ENCODE measurements at regions not wholly inside any gene's neighbourhood (a gene's known extent, or its start where the extent isn't known, plus 50 kb on each side); places are given as distances from the start of the nearest gene placed in this dataset.

DNA sequence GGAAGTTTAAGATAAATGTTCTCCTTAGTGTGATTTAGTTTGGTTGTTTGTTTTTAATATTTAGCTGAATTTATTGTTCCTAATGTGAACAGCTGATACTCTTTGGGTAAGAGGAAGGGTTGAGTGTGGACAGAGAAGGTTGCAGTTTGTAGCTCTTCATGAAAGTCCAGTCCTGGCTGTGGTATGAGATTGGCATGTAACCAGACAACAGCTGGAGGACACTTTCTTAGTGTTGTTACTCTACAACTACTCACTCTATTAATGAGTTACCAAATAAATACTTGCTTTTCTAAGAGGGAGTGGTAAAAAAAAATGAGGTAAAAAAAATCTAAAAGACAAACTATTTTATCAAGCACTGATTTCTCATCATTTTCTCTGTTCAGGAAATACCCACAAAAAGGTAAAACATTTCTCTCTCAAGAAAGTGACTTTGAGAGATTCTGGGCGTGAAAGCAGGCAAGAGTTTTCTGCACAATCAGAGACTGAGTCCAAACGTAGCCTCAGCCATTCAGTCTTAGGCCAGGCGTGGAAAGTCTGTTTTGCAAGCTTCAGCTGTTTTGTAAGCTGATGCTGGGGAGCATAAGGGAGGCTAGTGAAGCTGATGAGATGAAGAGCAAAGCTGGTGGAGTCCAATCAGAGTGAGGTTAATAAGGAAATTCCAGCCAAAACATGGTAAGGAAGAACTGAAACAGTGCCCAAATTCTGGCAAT, 138.5 kb upstream of the ARPP21 start:
- Mint-ChIP-seq H3K4me1 (ENCODE audit: insufficient read depth, unreplicated experiment) (no peaks in the 10 kb centered on the region), H3K9me3 (ENCODE audit: unreplicated experiment) (no peaks in the 10 kb centered on the region), H3K36me3 (ENCODE audit: insufficient read depth, unreplicated experiment) (no peaks in the 10 kb centered on the region), H3K27me3 (ENCODE audit: insufficient read depth, unreplicated experiment) (peaks cover 46% of the 10 kb centered on the region), H3K4me3 (ENCODE audit: unreplicated experiment) (no peak overlapping the region), H3K27ac (ENCODE audit: low read depth, unreplicated experiment) (no peak overlapping the region)
- TF ChIP-seq, protein P1, sequence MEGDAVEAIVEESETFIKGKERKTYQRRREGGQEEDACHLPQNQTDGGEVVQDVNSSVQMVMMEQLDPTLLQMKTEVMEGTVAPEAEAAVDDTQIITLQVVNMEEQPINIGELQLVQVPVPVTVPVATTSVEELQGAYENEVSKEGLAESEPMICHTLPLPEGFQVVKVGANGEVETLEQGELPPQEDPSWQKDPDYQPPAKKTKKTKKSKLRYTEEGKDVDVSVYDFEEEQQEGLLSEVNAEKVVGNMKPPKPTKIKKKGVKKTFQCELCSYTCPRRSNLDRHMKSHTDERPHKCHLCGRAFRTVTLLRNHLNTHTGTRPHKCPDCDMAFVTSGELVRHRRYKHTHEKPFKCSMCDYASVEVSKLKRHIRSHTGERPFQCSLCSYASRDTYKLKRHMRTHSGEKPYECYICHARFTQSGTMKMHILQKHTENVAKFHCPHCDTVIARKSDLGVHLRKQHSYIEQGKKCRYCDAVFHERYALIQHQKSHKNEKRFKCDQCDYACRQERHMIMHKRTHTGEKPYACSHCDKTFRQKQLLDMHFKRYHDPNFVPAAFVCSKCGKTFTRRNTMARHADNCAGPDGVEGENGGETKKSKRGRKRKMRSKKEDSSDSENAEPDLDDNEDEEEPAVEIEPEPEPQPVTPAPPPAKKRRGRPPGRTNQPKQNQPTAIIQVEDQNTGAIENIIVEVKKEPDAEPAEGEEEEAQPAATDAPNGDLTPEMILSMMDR (IDR thresholded peaks at IDR 0.05; ENCODE audit: unreplicated experiment), result no peak
- intact Hi-C loops (cut with micrococcal nuclease), result no loop called here
- ChIA-PET POLR2A (no interaction called here), CTCF (no interaction called here)
- no TSS peak for BruUV-seq (replicated peaks)
- no peak for DNase-seq (ENCODE audit: unreplicated experiment)

DNA sequence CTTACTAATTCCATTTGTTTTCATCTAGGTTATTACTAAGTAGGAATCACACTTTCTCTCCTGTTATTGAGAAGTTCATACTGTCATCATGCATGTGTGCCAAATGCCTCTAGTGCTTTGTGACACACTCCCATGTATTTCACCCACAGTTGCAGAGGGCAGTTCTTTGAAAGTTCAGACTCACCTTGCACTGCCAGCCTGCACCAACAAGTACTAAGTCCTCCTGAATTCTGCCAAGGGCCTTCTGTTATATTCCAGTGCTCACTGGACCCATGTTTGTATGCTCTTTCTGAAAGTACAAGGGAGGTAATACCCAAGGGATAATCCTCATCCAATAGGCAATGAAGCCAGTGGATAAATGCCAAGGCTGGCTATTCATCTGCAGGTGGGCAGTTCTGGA, 136.6 kb upstream of the ARPP21 start:
- Mint-ChIP-seq H3K4me3 (ENCODE audit: unreplicated experiment) (no peak overlapping the region), H3K36me3 (ENCODE audit: insufficient read depth, unreplicated experiment) (no peaks in the 10 kb centered on the region), H3K4me1 (ENCODE audit: insufficient read depth, unreplicated experiment) (no peaks in the 10 kb centered on the region), H3K9me3 (ENCODE audit: unreplicated experiment) (peaks cover 7% of the 10 kb centered on the region), H3K27ac (ENCODE audit: low read depth, unreplicated experiment) (no peak overlapping the region), H3K27me3 (ENCODE audit: insufficient read depth, unreplicated experiment) (peaks cover 56% of the 10 kb centered on the region)
- ChIA-PET POLR2A (interaction anchor here (0.6 kb wide), 1 partner anchor 10 kb away, joined by 3 read pairs; no protein-coding TSS in a partner anchor), CTCF (no interaction called here)
- TF ChIP-seq, protein P1 (IDR thresholded peaks at IDR 0.05; ENCODE audit: unreplicated experiment), result no peak
- no TSS peak for BruUV-seq (replicated peaks)
- intact Hi-C loops (cut with micrococcal nuclease), result no loop called here
- DNase-seq (ENCODE audit: unreplicated experiment), result no peak

DNA sequence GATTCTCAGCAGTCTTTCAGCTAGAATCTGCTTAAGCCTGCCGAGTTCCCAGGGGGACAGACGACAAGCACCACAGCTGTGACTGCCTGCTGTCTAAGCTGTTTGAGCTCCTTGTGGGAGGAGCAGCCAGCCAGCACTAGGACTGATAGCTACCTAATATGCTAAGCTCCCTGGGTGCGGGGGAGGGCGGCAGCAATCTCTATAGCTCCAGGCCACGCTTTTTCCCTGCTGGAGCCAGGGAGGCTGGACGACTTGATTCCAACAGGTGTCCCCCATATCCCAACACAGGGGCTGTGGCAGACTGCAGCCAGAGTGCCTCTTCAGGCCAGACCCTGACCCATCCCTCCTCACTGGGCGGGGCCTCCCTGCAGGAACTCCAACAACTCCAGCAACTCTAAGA, 134.1 kb upstream of the ARPP21 start:
- TF ChIP-seq, protein P1 (IDR thresholded peaks at IDR 0.05; ENCODE audit: unreplicated experiment), result no peak
- Mint-ChIP-seq H3K27ac (ENCODE audit: low read depth, unreplicated experiment) (no peak overlapping the region), H3K27me3 (ENCODE audit: insufficient read depth, unreplicated experiment) (peaks cover 55% of the 10 kb centered on the region), H3K4me1 (ENCODE audit: insufficient read depth, unreplicated experiment) (no peaks in the 10 kb centered on the region), H3K4me3 (ENCODE audit: unreplicated experiment) (no peak overlapping the region), H3K9me3 (ENCODE audit: unreplicated experiment) (peaks cover 7% of the 10 kb centered on the region), H3K36me3 (ENCODE audit: insufficient read depth, unreplicated experiment) (no peaks in the 10 kb centered on the region)
- POLR2A ChIA-PET, result no interaction called here
- BruUV-seq (replicated peaks), result no TSS peak
- CTCF ChIA-PET, result no interaction called here
- DNase-seq (ENCODE audit: unreplicated experiment), result no peak
- intact Hi-C loops (cut with micrococcal nuclease), result no loop called here

DNA sequence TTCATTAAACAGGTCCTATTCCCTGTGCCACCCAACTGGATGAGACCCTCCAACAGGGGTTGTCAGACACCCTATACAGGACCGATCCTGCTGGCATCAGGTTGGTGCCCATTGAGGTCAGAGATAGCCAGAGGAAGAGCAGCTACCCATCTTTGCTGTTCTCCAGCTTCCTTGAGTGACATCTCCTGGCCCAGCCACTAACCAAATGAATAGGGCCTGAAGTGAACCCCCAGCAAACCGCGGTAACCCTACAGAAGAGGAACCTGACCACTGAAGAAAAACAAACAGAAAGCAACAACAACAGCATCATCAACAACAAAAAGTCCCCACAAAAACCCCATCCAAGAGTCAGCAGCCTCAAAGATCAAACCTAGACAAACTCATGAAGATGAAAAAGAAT, 133.6 kb upstream of the ARPP21 start:
- BruUV-seq (replicated peaks), result no TSS peak
- CTCF ChIA-PET, result no interaction called here
- Mint-ChIP-seq H3K27ac (ENCODE audit: low read depth, unreplicated experiment) (no peak overlapping the region), H3K4me3 (ENCODE audit: unreplicated experiment) (no peak overlapping the region), H3K4me1 (ENCODE audit: insufficient read depth, unreplicated experiment) (no peaks in the 10 kb centered on the region), H3K27me3 (ENCODE audit: insufficient read depth, unreplicated experiment) (peaks cover 55% of the 10 kb centered on the region), H3K9me3 (ENCODE audit: unreplicated experiment) (peaks cover 7% of the 10 kb centered on the region), H3K36me3 (ENCODE audit: insufficient read depth, unreplicated experiment) (no peaks in the 10 kb centered on the region)
- DNase-seq (ENCODE audit: unreplicated experiment), result no peak
- POLR2A ChIA-PET, result no interaction called here
- intact Hi-C loops (cut with micrococcal nuclease), result no loop called here
- TF ChIP-seq, protein P1 (IDR thresholded peaks at IDR 0.05; ENCODE audit: unreplicated experiment), result no peak
